GM23338 (cell line): ENCODE measurements at regions not wholly inside any gene's neighbourhood (a gene's known extent, or its start where the extent isn't known, plus 50 kb on each side); places are given as distances from the start of the nearest gene placed in this dataset.

Experiments used
- ATAC-seq: fragments of 200-7000 bp; cut with Tn5 transposase; 3 replicates; pipeline ENCODE4 v1.9.1; 2020
- DNase-seq: peaks from one replicate; pipeline ENCODE4 v3.0.0-alpha.2; 2015; ENCODE audit warnings: low spot score
- H2AFZ ChIP-seq: fragments of 200-600 bp; sonication (generic); 2 replicates; pipeline ENCODE4 v1.8.0; 2016; ENCODE audit warnings: antibody characterized with exemption, mild to moderate bottlenecking, moderate library complexity
- H3F3A ChIP-seq: fragments of 200-600 bp; sonication (generic); replicated peaks from 2 replicates; pipeline ENCODE4 v1.8.0; 2017; ENCODE audit warnings: antibody characterized with exemption, mixed run types, low read depth
- H3K27ac ChIP-seq: fragments of 200-600 bp; sonication (generic); 2 replicates; pipeline ENCODE4 v1.6.1; 2016; ENCODE audit warnings: low read depth
- H3K27me3 ChIP-seq: fragments of 200-600 bp; sonication (generic); 2 replicates; pipeline ENCODE4 v1.8.0; 2016; ENCODE audit warnings: mild to moderate bottlenecking, mixed run types, moderate library complexity; ENCODE audit not compliant: insufficient read depth
- H3K36me3 ChIP-seq: fragments of 200-600 bp; sonication (generic); 2 replicates; pipeline ENCODE4 v1.8.0; 2016; ENCODE audit warnings: mild to moderate bottlenecking; ENCODE audit not compliant: insufficient read depth
- H3K4me1 ChIP-seq: fragments of 200-600 bp; sonication (generic); 2 replicates; pipeline ENCODE4 v1.8.0; 2016; ENCODE audit warnings: mild to moderate bottlenecking, moderate library complexity; ENCODE audit not compliant: insufficient read depth
- H3K4me2 ChIP-seq: fragments of 200-600 bp; sonication (generic); 2 replicates; pipeline ENCODE4 v1.7.1; 2017; ENCODE audit warnings: mixed run types
- H3K4me3 ChIP-seq: fragments of 200-600 bp; sonication (generic); 2 replicates; pipeline ENCODE4 v1.6.1; 2016; ENCODE audit warnings: mixed run types
- H3K79me2 ChIP-seq: fragments of 200-600 bp; sonication (generic); replicated peaks from 2 replicates; pipeline ENCODE4 v1.8.0; 2017; ENCODE audit warnings: mild to moderate bottlenecking; ENCODE audit not compliant: insufficient read depth
- H3K9me2 ChIP-seq: fragments of 200-600 bp; sonication (generic); 2 replicates; pipeline ENCODE4 v1.8.0; 2017; ENCODE audit not compliant: insufficient read depth
- H4K20me1 ChIP-seq: fragments of 200-600 bp; sonication (generic); replicated peaks from 2 replicates; pipeline ENCODE4 v1.8.0; 2017; ENCODE audit warnings: mild to moderate bottlenecking; ENCODE audit not compliant: insufficient read depth
- H3K27ac Mint-ChIP-seq: 2 replicates; pipeline ENCODE4 v1.8.0; 2020; ENCODE audit warnings: inconsistent platforms, mild to moderate bottlenecking, moderate library complexity, mixed read lengths
- H3K27me3 Mint-ChIP-seq: 3 replicates; pipeline ENCODE4 v1.8.0; 2022; ENCODE audit warnings: low read depth, mild to moderate bottlenecking, moderate library complexity, mixed read lengths, inconsistent platforms; ENCODE audit not compliant: insufficient read depth, poor library complexity
- H3K36me3 Mint-ChIP-seq: 3 replicates; pipeline ENCODE4 v1.8.0; 2021; ENCODE audit warnings: low read depth, mild to moderate bottlenecking, inconsistent platforms, moderate library complexity, mixed read lengths
- H3K4me1 Mint-ChIP-seq: 3 replicates; pipeline ENCODE4 v1.8.0; 2020; ENCODE audit warnings: mild to moderate bottlenecking, inconsistent platforms, mixed read lengths
- H3K4me3 Mint-ChIP-seq: 3 replicates; pipeline ENCODE4 v1.8.0; 2021; ENCODE audit warnings: moderate library complexity, mild to moderate bottlenecking, inconsistent platforms, mixed read lengths
- H3K9me3 Mint-ChIP-seq: 3 replicates; pipeline ENCODE4 v1.8.0; 2020; ENCODE audit warnings: moderate library complexity, mild to moderate bottlenecking, inconsistent platforms, mixed read lengths
- CREB1 ChIP-seq: fragments of 250-450 bp; sonication (Bioruptor Pico); IDR thresholded peaks from 2 replicates; pipeline ENCODE4 v1.5.0; 2020; ENCODE audit warnings: low read depth, mild to moderate bottlenecking, moderate library complexity
- EZH2 ChIP-seq: fragments of 200-600 bp; sonication (generic); IDR thresholded peaks from one replicate; pipeline ENCODE4 v1.8.0; 2017; ENCODE audit warnings: antibody characterized with exemption, mild to moderate bottlenecking, low read depth; ENCODE audit not compliant: unreplicated experiment
- EZH2phosphoT487 ChIP-seq: fragments of 200-600 bp; sonication (generic); IDR thresholded peaks from one replicate; pipeline ENCODE4 v1.8.1; 2018; ENCODE audit warnings: antibody characterized with exemption; ENCODE audit not compliant: unreplicated experiment
- JUNB ChIP-seq: IDR thresholded peaks from one replicate; pipeline ENCODE4 v1.6.1; 2016; ENCODE audit warnings: antibody characterized with exemption; ENCODE audit not compliant: unreplicated experiment
- NANOG ChIP-seq: IDR thresholded peaks from 2 replicates; pipeline ENCODE4 v1.6.1; 2016; ENCODE audit warnings: antibody characterized with exemption, borderline replicate concordance
- POLR2AphosphoS5 ChIP-seq: IDR thresholded peaks from 2 replicates; pipeline ENCODE4 v1.6.1; 2016; ENCODE audit warnings: antibody characterized with exemption, low read depth
- STAT1 ChIP-seq: IDR thresholded peaks from one replicate; pipeline ENCODE4 v1.6.1; 2016; ENCODE audit warnings: antibody characterized with exemption; ENCODE audit not compliant: unreplicated experiment
- ZNF114 ChIP-seq: fragments of 250-450 bp; sonication (Bioruptor Pico); IDR thresholded peaks from 2 replicates; pipeline ENCODE4 v1.5.0; 2020; ENCODE audit warnings: mild to moderate bottlenecking, moderate library complexity
- ZNF331 ChIP-seq: fragments of 250-450 bp; sonication (Bioruptor Pico); IDR thresholded peaks from 2 replicates; pipeline ENCODE4 v1.5.0; 2020; ENCODE audit warnings: low read depth, mild to moderate bottlenecking, moderate library complexity
- TF ChIP-seq, protein P1 (sequence below), 2 experiments: fragments of 200-600 bp in 1 of 2; sonication (generic) in 1 of 2; conservative IDR thresholded peaks; 2 replicates each; pipeline versions ENCODE4 v1.5.1 to v1.6.1; 2016 to 2017; ENCODE audit warnings: antibody characterized with exemption in 2 of 2, low read depth in 2 of 2, mild to moderate bottlenecking in 2 of 2, moderate library complexity in 1 of 2
- TF ChIP-seq, protein P2 (sequence below): IDR thresholded peaks from one replicate; pipeline ENCODE4 v1.6.1; 2018; ENCODE audit warnings: antibody characterized with exemption; ENCODE audit not compliant: unreplicated experiment
- TF ChIP-seq, protein P3 (sequence below): IDR thresholded peaks from 2 replicates; pipeline ENCODE4 v1.6.1; 2016; ENCODE audit warnings: antibody characterized with exemption

DNA sequence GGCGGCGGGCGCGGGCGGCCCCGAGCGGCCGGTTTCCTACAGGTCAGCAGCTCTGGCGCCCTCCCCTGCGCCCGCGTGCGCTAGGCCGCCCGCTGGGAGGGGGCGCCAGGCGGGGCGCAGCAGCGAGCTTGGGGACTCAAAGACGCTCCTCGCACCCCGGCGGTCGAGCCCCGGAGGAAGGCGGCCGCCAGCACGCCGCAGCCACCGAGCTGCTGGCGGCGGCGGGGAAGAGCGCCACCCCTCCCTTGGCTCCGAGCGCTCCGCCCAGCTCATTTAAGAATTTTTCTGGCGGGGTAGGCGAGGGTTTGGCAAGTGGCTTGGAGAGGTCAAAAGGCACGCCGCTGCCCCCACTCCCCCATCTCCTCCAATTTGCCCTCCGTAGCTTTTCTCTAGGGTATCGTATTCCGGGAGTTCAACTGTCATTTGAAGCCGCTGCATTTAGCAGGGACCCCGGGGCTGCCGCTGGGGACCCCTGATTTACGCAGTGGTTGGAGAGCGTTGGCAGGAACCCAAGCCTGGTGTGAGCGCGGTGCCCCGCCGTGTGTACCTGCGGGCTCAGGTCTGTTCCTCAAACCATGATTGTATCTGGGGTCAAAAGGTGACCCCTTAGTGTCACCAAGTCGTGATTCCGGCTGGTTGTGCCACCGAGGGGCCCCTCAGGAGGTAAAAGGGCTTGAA, 59.5 kb upstream of the GSE1 start:
- Histone ChIP-seq H3K4me3 (peak overlapping the region; percentile 92), H3K36me3 (no peaks in the 10 kb centered on the region), H3K27ac (no peak overlapping the region), H2AFZ (peak overlapping the region; percentile 47; the same call in 1 of the 2 replicates), H3K9me2 (no peaks in the 10 kb centered on the region), H3K79me2 (peaks cover 6% of the 10 kb centered on the region), H3K4me1 (peaks cover 31% of the 10 kb centered on the region), H4K20me1 (no peaks in the 10 kb centered on the region), H3F3A (peaks cover 38% of the 10 kb centered on the region), H3K4me2 (peak overlapping the region; percentile 99), H3K27me3 (peaks cover 9% of the 10 kb centered on the region)
- Mint-ChIP-seq H3K4me3 (peak overlapping the region; percentile 84), H3K4me1 (peaks cover 26% of the 10 kb centered on the region), H3K36me3 (no peaks in the 10 kb centered on the region), H3K27me3 (peaks cover 29% of the 10 kb centered on the region), H3K9me3 (no peaks in the 10 kb centered on the region), H3K27ac (no peak overlapping the region)
- TF ChIP-seq, protein P1, sequence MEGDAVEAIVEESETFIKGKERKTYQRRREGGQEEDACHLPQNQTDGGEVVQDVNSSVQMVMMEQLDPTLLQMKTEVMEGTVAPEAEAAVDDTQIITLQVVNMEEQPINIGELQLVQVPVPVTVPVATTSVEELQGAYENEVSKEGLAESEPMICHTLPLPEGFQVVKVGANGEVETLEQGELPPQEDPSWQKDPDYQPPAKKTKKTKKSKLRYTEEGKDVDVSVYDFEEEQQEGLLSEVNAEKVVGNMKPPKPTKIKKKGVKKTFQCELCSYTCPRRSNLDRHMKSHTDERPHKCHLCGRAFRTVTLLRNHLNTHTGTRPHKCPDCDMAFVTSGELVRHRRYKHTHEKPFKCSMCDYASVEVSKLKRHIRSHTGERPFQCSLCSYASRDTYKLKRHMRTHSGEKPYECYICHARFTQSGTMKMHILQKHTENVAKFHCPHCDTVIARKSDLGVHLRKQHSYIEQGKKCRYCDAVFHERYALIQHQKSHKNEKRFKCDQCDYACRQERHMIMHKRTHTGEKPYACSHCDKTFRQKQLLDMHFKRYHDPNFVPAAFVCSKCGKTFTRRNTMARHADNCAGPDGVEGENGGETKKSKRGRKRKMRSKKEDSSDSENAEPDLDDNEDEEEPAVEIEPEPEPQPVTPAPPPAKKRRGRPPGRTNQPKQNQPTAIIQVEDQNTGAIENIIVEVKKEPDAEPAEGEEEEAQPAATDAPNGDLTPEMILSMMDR (conservative IDR thresholded peaks at IDR 0.05; ENCODE audit: low read depth in 2 of 2), result peak in 1 of 2 experiments; percentile 19; a peak in 2 of 4 replicates
- TF ChIP-seq, protein P2, sequence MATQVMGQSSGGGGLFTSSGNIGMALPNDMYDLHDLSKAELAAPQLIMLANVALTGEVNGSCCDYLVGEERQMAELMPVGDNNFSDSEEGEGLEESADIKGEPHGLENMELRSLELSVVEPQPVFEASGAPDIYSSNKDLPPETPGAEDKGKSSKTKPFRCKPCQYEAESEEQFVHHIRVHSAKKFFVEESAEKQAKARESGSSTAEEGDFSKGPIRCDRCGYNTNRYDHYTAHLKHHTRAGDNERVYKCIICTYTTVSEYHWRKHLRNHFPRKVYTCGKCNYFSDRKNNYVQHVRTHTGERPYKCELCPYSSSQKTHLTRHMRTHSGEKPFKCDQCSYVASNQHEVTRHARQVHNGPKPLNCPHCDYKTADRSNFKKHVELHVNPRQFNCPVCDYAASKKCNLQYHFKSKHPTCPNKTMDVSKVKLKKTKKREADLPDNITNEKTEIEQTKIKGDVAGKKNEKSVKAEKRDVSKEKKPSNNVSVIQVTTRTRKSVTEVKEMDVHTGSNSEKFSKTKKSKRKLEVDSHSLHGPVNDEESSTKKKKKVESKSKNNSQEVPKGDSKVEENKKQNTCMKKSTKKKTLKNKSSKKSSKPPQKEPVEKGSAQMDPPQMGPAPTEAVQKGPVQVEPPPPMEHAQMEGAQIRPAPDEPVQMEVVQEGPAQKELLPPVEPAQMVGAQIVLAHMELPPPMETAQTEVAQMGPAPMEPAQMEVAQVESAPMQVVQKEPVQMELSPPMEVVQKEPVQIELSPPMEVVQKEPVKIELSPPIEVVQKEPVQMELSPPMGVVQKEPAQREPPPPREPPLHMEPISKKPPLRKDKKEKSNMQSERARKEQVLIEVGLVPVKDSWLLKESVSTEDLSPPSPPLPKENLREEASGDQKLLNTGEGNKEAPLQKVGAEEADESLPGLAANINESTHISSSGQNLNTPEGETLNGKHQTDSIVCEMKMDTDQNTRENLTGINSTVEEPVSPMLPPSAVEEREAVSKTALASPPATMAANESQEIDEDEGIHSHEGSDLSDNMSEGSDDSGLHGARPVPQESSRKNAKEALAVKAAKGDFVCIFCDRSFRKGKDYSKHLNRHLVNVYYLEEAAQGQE, result no peak
- TF ChIP-seq ZNF114 (CRISPR knock-in tag) (no peak), POLR2AphosphoS5 (no peak; the same call in 1 of the 2 replicates), EZH2 (peak; percentile 13), CREB1 (no peak), JUNB (no peak), NANOG (no peak), ZNF331 (CRISPR knock-in tag) (no peak), EZH2phosphoT487 (no peak), STAT1 (no peak)
- TF ChIP-seq, protein P3, sequence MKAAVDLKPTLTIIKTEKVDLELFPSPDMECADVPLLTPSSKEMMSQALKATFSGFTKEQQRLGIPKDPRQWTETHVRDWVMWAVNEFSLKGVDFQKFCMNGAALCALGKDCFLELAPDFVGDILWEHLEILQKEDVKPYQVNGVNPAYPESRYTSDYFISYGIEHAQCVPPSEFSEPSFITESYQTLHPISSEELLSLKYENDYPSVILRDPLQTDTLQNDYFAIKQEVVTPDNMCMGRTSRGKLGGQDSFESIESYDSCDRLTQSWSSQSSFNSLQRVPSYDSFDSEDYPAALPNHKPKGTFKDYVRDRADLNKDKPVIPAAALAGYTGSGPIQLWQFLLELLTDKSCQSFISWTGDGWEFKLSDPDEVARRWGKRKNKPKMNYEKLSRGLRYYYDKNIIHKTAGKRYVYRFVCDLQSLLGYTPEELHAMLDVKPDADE, result no peak
- peak; percentile 20 for ATAC-seq
- peak; percentile 78 for DNase-seq
